H54 (cell line): ENCODE measurements at regions not wholly inside any gene's neighbourhood (a gene's known extent, or its start where the extent isn't known, plus 50 kb on each side); places are given as distances from the start of the nearest gene placed in this dataset.

Experiments used
- DNase-seq: peaks from one replicate; pipeline ENCODE4 v3.0.0; 2011; ENCODE audit warnings: low spot score, mixed read lengths; ENCODE audit not compliant: insufficient read length
- FAIRE-seq: peaks from 3 replicates; lab custom pipeline; 2011; peaks lifted over from hg19 to GRCh38; lab: Jason Lieb, UNC
- POLR2A ChIP-seq: IDR thresholded peaks from 2 replicates; pipeline ENCODE4 v1.6.1; 2011; ENCODE audit warnings: low read depth, mild to moderate bottlenecking, low read length

GRCh38 chr3:153670577-153670976, 450.6 kb upstream of the ARHGEF26 start:
- no peak for TF ChIP-seq POLR2A
- no peak for DNase-seq
- FAIRE-seq = no peak

GRCh38 chr3:153673853-153674252, 447.3 kb upstream of the ARHGEF26 start:
- DNase-seq = no peak
- TF ChIP-seq POLR2A = no peak
- no peak for FAIRE-seq

GRCh38 chr3:153679714-153680113, 441.5 kb upstream of the ARHGEF26 start:
- no peak for TF ChIP-seq POLR2A
- no peak for DNase-seq
- no peak for FAIRE-seq

DNA sequence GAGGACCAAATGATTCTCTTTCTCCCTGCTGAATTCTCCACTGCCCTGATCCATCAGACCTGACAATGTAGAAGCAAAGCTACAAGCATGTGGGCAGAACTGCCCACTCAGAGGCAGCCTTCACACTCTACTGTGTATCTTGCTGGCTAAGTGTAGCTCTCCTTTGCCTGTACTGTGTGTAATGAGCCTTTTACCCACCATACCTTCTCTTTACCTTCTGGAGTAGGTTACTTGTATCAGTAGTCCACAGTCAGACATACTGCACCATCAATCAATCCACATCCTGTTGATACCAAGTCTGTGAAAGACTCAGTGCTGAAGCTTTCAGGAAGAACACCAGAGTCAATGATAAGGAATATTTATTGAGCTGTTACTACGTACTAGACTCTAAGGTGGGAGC, 440.7 kb upstream of the ARHGEF26 start:
- DNase-seq (no peak), FAIRE-seq (no peak)
- TF ChIP-seq POLR2A = no peak

- no peak for TF ChIP-seq POLR2A
- FAIRE-seq (no peak), DNase-seq (no peak)
Measured at GRCh38 chr3:153681057-153681456, 440.1 kb upstream of the ARHGEF26 start.

GRCh38 chr3:153688301-153689120, 432.7 kb upstream of the ARHGEF26 start:
- FAIRE-seq (no peak), DNase-seq (no peak)
- TF ChIP-seq POLR2A = no peak

- FAIRE-seq (no peak), DNase-seq (no peak)
- no peak for TF ChIP-seq POLR2A
Measured at GRCh38 chr3:153693207-153693606, 428.0 kb upstream of the ARHGEF26 start.

GRCh38 chr3:153702106-153702505, 419.1 kb upstream of the ARHGEF26 start:
- DNase-seq = no peak

GRCh38 chr3:153704115-153704514, 417.1 kb upstream of the ARHGEF26 start:
- no peak for TF ChIP-seq POLR2A
- no peak for FAIRE-seq
- no peak for DNase-seq

More at GRCh38 chr3:153702106-153702505, 419.1 kb upstream of the ARHGEF26 start:
- no peak for TF ChIP-seq POLR2A
- FAIRE-seq = no peak

GRCh38 chr3:153706706-153707105, 414.5 kb upstream of the ARHGEF26 start:
- FAIRE-seq = no peak
- TF ChIP-seq POLR2A = no peak
- no peak for DNase-seq

GRCh38 chr3:153714016-153714415, 407.2 kb upstream of the ARHGEF26 start:
- DNase-seq (no peak), FAIRE-seq (no peak)
- no peak for TF ChIP-seq POLR2A

- no peak for TF ChIP-seq POLR2A
- FAIRE-seq (no peak), DNase-seq (no peak)
Measured at GRCh38 chr3:153714588-153715290, 406.5 kb upstream of the ARHGEF26 start.

- TF ChIP-seq POLR2A = no peak
- DNase-seq (no peak), FAIRE-seq (no peak)
Measured at GRCh38 chr3:153722157-153722556, 399.0 kb upstream of the ARHGEF26 start.

DNA sequence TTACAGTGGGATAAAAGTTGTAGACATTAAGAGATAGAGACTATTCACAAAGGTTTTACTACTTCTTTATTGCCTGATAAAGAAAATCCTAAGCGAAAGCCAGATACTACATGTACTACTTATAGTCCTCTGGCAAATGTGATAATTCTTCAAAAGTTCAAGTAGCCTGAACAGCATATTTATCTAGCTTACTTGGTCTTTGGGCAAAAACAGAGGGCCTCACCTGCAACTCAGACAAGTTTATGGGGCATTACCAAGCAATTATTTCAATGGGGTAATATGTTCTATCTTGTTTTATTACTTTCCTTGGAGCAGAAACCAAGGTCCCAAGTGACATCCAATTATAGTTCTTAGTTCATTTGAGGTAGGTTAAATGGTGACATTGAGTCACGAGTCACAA, 390.1 kb upstream of the ARHGEF26 start:
- FAIRE-seq = no peak
- TF ChIP-seq POLR2A = no peak
- DNase-seq = no peak
